Epithelial cell of esophagus (primary cell): ENCODE measurements at regions not wholly inside any gene's neighbourhood (a gene's known extent, or its start where the extent isn't known, plus 50 kb on each side); places are given as distances from the start of the nearest gene placed in this dataset.
"Not testable (repeated sequence)": the region's sequence is repeated elsewhere in the genome, so short reads cannot be mapped to it uniquely, and the experiment has no call there.

Experiments
- DNase-seq: peaks from one replicate; pipeline ENCODE4 v3.0.0; 2010; ENCODE audit warnings: low read depth
- H3K4me3 ChIP-seq: 2 replicates; pipeline ENCODE4 v1.5.1; 2011; ENCODE audit warnings: mild to moderate bottlenecking, low read length, control low read depth
- CTCF ChIP-seq: IDR thresholded peaks from 2 replicates; pipeline ENCODE4 v1.5.1; 2011; ENCODE audit warnings: low read depth, mild to moderate bottlenecking, low read length, control low read depth, inconsistent platforms; ENCODE audit not compliant: insufficient read depth; ENCODE audit errors: missing control alignments

- DNase-seq: no peak
- no peak for TF ChIP-seq CTCF
- H3K4me3 ChIP-seq: no peak overlapping the region
Measured at GRCh38 chr5:19210886-19211285, 777.1 kb downstream of the CDH18 start.

DNA sequence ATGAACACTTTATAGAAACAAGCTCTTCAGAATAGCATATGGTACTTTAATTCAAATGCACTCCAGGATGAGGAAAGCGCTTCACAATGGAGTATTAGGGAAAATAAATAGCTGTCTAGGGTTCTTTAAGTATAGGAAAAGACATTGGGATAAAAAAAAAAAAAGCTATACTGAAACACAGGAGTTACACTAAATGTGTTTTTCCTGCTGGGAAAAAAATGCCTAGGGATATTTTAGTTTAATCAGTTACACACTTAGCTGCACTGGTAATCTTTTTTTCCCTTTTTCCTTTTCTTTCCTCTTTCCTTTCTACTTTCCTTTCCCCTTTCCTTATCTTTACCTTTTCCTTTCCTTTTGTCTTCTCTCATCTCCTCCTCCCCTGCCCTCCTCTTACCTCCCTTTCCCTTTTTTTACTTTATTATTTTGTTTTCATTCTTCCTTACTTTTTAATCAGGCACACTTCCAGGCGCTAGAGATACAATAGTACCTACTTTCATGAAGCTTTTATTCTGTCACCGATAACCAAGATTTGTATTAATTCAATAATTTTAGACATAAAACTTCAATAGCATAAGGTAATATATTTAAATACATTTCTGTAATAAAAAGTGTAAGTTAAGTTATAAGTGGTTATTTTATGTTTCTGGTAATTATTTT, 758.7 kb downstream of the CDH18 start:
- no peak for DNase-seq
- no peak for TF ChIP-seq CTCF
- H3K4me3 ChIP-seq: no peak overlapping the region

DNA sequence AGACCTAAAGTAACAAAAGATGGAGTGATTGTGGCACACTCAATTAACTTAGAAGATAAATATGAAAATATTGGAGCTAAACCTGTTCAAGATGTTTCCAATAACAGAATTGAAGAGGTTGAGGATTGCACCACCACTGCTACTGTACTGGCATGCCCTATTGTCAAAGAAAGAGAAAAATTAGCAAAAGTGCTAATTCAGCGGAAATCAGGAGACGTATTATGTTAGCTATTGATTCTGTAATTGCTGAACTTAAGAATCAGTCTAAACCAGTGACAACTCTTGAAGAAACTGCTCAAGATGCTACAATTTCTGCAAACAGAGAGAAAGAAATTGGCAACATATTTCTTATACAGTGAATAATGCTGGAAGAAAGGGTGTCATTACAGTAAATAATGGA, 754.4 kb downstream of the CDH18 start:
- no peak for TF ChIP-seq CTCF
- H3K4me3 ChIP-seq: no peak overlapping the region

DNA sequence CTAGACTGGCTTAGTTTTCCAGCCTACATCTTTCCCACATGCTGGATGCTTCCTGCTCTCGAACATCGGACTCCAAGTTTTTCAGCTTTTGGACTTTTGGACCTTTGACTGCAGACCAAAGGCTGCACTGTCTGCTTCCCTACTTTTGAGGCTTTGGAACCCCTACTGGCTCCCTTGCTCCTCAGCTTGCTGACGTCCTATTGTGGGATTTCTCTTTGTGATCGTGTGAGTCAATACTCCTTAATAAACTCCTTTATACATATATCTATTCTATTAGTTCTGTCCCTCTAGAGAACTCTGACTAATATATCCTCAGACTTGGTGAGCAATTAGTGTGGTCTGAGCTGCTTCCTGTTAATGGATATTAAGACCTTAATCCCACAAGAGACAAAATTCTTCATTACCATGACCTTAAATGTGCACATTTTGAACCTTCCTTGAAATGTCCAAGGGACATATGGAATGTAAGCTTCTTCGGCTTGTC, 752.9 kb downstream of the CDH18 start:
- no peak for TF ChIP-seq CTCF
- H3K4me3 ChIP-seq: no peak overlapping the region
- DNase-seq: peak; percentile 58

More for the DNA sequence above, 754.4 kb downstream of the CDH18 start:
- DNase-seq: no peak

GRCh38 chr5:19240170-19240569, 747.8 kb downstream of the CDH18 start:
- no peak for TF ChIP-seq CTCF
- H3K4me3 ChIP-seq: no peak overlapping the region
- peak; percentile 69 for DNase-seq

DNA sequence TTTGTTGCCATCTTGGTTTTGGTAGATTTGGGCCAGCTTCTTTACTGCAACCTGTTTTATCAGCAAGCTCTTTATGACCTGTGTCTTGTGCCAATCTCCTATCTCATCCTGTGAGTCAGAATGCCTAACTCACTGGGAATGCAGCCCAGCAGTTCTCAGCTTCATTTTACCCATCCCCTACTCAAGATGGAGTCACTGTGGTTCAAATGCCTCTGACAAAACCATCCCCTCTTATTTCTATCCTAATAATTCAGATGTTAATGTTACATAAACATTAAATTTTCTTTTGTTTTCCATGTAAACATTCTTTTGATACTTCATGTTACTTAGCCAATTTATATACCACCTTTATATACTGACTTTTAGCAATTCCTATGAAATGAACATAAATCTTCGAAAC, 746.3 kb downstream of the CDH18 start:
- no peak overlapping the region for H3K4me3 ChIP-seq
- TF ChIP-seq CTCF: no peak
- peak; percentile 60 for DNase-seq

- not testable (repeated sequence) for H3K4me3 ChIP-seq, DNase-seq
Measured at GRCh38 chr5:19246191-19246590, 741.8 kb downstream of the CDH18 start.
